D721Med (cell line): ENCODE measurements at regions not wholly inside any gene's neighbourhood (a gene's known extent, or its start where the extent isn't known, plus 50 kb on each side); places are given as distances from the start of the nearest gene placed in this dataset.

Source experiments
- DNase-seq: peaks from one replicate; pipeline ENCODE4 v3.0.0; 2011; ENCODE audit warnings: low spot score; ENCODE audit not compliant: insufficient read length
- FAIRE-seq: peaks from 2 replicates; lab custom pipeline; 2011; peaks lifted over from hg19 to GRCh38; lab: Jason Lieb, UNC
- TF ChIP-seq, protein P1 (sequence below): IDR thresholded peaks from 2 replicates; pipeline ENCODE4 v1.5.1; 2012; ENCODE audit warnings: mild to moderate bottlenecking, control low read depth; ENCODE audit not compliant: insufficient read depth; ENCODE audit errors: missing control alignments

GRCh38 chr2:64795024-64795592 is 141.4 kb upstream of the SERTAD2 start:
- TF ChIP-seq, protein P1, sequence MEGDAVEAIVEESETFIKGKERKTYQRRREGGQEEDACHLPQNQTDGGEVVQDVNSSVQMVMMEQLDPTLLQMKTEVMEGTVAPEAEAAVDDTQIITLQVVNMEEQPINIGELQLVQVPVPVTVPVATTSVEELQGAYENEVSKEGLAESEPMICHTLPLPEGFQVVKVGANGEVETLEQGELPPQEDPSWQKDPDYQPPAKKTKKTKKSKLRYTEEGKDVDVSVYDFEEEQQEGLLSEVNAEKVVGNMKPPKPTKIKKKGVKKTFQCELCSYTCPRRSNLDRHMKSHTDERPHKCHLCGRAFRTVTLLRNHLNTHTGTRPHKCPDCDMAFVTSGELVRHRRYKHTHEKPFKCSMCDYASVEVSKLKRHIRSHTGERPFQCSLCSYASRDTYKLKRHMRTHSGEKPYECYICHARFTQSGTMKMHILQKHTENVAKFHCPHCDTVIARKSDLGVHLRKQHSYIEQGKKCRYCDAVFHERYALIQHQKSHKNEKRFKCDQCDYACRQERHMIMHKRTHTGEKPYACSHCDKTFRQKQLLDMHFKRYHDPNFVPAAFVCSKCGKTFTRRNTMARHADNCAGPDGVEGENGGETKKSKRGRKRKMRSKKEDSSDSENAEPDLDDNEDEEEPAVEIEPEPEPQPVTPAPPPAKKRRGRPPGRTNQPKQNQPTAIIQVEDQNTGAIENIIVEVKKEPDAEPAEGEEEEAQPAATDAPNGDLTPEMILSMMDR: no peak
- FAIRE-seq (no peak), DNase-seq (no peak)

DNA sequence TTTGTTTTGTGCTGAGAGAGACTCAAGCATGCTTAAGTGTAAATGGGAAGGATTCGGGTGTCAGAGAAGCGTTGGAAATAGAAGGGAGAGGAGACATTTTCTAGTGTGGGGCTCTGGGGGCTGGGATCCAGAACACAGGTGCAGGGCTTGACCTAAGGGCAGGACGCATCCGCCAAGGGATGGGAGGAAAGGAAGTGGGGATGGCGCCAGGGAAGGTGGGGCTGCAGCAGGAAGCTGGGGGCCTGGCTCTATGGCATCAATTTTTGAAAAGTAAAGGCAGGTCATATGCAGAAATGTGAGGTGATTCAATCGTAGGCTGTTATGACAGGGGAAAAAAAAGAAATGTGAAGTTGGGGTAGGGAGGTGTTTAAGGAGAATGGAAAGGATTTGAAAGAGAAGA is 143.2 kb upstream of the SERTAD2 start:
- FAIRE-seq: no peak
- TF ChIP-seq, protein P1: no peak
- DNase-seq: no peak

DNA sequence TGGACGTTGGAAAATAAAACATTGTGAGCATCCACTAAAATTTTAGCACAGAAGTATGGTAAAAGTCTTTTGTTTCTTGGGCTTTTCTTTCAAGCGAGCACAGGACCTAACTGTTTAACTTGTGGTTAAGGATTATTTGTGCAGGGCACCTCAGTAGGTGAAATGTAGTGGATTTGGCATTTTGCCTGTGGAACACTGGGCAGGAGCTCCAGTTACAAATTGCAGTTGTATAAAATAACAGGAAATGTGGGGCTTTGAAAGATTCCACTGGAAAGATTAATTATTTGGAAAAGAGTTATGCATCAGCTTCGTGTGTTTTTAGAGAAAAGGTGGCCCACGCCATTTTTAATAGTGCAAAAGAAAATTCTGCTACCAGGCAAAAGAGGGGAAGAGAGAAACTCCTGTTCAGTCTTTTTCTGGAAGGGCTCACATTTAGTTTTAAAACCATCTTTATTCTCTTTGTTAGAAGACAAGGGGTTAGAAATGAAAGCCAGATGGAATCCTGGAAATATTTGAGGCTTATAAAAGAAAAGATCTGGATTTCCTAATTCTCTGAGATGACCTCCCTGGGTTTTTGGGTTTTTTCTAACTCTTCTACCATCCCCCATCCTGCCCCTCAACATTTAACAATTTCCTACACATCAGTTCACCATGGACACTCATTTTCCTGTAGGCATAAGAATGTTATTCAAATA is 144.3 kb upstream of the SERTAD2 start:
- DNase-seq (no peak), FAIRE-seq (no peak)
- TF ChIP-seq, protein P1: no peak

- TF ChIP-seq, protein P1: no peak
- DNase-seq (no peak), FAIRE-seq (no peak)
Observed at GRCh38 chr2:64799592-64800252, 146.0 kb upstream of the SERTAD2 start.

GRCh38 chr2:64803776-64804175 is 150.1 kb upstream of the SERTAD2 start:
- TF ChIP-seq, protein P1: no peak
- FAIRE-seq (no peak), DNase-seq (no peak)

DNA sequence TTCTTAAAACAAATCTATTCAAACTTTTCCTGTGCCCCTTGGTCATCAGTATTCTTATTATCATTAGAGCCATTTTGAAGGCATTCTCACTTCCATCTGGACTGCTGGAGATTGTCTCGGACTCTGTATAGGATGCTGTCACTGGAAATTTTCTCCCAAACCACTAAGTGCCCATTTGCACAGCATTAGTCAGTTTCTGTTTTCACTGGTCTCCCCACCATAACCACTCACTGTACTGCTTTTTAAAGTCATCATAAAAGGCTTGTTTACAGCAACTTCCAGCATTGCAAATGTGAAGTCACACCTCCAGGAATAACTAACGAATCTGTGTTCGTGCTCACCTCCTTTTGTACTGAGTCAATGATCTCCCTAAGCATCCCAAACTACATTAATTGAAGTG is 150.9 kb upstream of the SERTAD2 start:
- no peak for DNase-seq
- FAIRE-seq: no peak
- TF ChIP-seq, protein P1: no peak

GRCh38 chr2:64807417-64807816 is 153.7 kb upstream of the SERTAD2 start:
- no peak for DNase-seq
- FAIRE-seq: no peak

More at GRCh38 chr2:64807417-64807816, 153.7 kb upstream of the SERTAD2 start:
- TF ChIP-seq, protein P1: no peak
